ENCODE measurements at regions not wholly inside any gene's neighbourhood (a gene's known extent, or its start where the extent isn't known, plus 50 kb on each side); places are given as distances from the start of the nearest gene placed in this dataset.

DNA sequence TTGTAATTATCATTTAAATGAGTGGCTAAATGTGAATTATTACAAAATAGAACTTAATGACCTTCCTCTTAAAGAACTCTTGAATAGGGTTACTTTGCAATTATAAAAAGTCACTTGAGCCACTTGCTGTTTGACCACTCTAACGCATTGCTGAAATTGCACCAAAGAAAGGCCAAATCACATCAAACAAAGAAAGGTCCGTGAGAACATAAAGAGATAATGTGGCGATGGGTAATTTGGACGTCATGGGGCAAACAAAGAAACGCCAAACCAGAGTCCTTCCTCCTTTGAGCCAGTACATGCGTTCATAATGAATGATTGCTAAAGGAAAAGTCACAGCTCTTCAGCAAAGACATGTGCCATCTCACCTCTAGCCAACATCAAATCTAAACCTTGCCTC lies 229.8 kb upstream of the STS start:
- ChIA-PET CTCF (no interaction called here), POLR2A (interaction anchor here in 1 of 2 donors (0.7 kb wide), 1 partner anchor 32 kb away, joined by 5 read pairs; no protein-coding TSS in a partner anchor)
- Histone ChIP-seq H3K9me3 (no peaks in the 10 kb centered on the region), H3K36me3 (ENCODE audit: control insufficient read depth in 2 of 2, extremely low read depth in 1 of 2, insufficient read depth in 1 of 2, low read length in 1 of 2) (no peaks in the 10 kb centered on the region), H3K27me3 (replicated peaks in 1 of 2; ENCODE audit: control insufficient read depth in 2 of 2, extremely low read depth in 1 of 2, insufficient read depth in 2 of 2, low read length in 1 of 2) (no peaks in the 10 kb centered on the region), H3K4me3 (ENCODE audit: control insufficient read depth in 1 of 2, extremely low read depth in 1 of 2, low read length in 1 of 2) (no peak overlapping the region), H3K4me1 (ENCODE audit: control insufficient read depth in 1 of 2, extremely low read depth in 1 of 2, insufficient read depth in 2 of 2, low read length in 2 of 2) (no peaks in the 10 kb centered on the region), H3K27ac (ENCODE audit: low read length) (no peak overlapping the region)
- no peak for ATAC-seq (replicated peaks in 1 of 4)
- Mint-ChIP-seq H3K36me3 (no peaks in the 10 kb centered on the region), H3K4me1 (peaks cover 0 to 1% (median 0%) of the 10 kb centered on the region in 3 donors), H3K27ac (no peak overlapping the region), H3K4me3 (no peak overlapping the region), H3K27me3 (no peaks in the 10 kb centered on the region), H3K9me3 (no peaks in the 10 kb centered on the region)
- no CpG with 5 or more reads among the region's 6 CpGs for WGBS (ENCODE audit: insufficient coverage)
- no peak for DNase-seq

DNA sequence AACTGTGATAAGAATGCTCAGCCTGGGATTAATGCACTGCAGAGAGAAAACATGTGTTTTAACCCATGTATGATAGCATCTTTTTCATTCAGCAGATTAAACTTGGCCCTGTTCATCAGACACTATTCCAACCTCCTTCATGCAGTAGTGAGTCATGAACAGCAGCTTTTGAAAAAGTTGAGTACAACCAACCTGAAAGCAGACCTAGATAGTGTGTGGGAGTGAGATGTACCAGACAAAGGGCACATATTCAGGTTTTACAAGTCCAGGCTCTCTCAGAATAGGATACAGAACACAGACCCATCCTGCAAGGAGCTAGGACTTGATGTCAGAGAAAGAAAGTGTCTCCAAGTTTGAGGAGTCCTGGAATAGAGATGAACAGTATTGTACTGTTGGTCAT lies 237.3 kb upstream of the STS start:
- H3K4me3 Mint-ChIP-seq, result no peak overlapping the region
- Histone ChIP-seq H3K9me3 (no peaks in the 10 kb centered on the region), H3K36me3 (ENCODE audit: control insufficient read depth in 2 of 2, extremely low read depth in 1 of 2, insufficient read depth in 1 of 2, low read length in 1 of 2) (no peaks in the 10 kb centered on the region), H3K27ac (ENCODE audit: low read length) (no peak overlapping the region), H3K27me3 (replicated peaks in 1 of 2; ENCODE audit: control insufficient read depth in 2 of 2, extremely low read depth in 1 of 2, insufficient read depth in 2 of 2, low read length in 1 of 2) (no peaks in the 10 kb centered on the region), H3K4me1 (ENCODE audit: control insufficient read depth in 1 of 2, extremely low read depth in 1 of 2, insufficient read depth in 2 of 2, low read length in 2 of 2) (no peaks in the 10 kb centered on the region), H3K4me3 (ENCODE audit: control insufficient read depth in 1 of 2, extremely low read depth in 1 of 2, low read length in 1 of 2) (no peak overlapping the region)
- H3K27ac Mint-ChIP-seq, result no peak overlapping the region
- ChIA-PET POLR2A (no interaction called here), CTCF (interaction anchor here in 1 of 2 donors (0.7 kb wide), 1 partner anchor 17 kb away, joined by 3 read pairs; no protein-coding TSS in a partner anchor)
- H3K9me3 Mint-ChIP-seq, result no peaks in the 10 kb centered on the region
- no peaks in the 10 kb centered on the region for H3K27me3 Mint-ChIP-seq
- no peak for DNase-seq
- ATAC-seq (replicated peaks in 1 of 4), result no peak
- H3K36me3 Mint-ChIP-seq, result no peaks in the 10 kb centered on the region
- H3K4me1 Mint-ChIP-seq, result no peaks in the 10 kb centered on the region

DNA sequence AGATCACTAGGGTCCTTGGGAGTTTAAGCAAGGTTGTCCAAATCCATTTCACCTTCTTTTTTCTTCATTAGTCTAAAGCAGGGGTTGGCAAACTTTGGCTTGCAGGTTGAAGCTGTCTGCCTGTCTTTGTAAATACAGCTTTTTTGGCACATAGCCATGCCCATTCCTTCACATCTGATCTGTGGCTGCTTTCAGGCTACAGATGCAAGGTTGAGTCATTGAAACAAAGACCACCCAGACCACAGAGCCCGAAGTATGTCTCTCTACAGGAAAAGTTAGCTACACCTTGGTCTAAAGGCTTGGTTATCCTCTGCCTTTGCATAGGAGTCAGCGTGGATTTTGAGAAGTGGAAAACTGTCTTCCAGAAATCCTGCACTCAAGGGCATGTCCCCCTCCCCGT lies 238.1 kb upstream of the STS start:
- no CpG with 5 or more reads among the region's 3 CpGs for WGBS (ENCODE audit: insufficient coverage)
- Histone ChIP-seq H3K4me1 (ENCODE audit: control insufficient read depth in 1 of 2, extremely low read depth in 1 of 2, insufficient read depth in 2 of 2, low read length in 2 of 2) (no peaks in the 10 kb centered on the region), H3K36me3 (ENCODE audit: control insufficient read depth in 2 of 2, extremely low read depth in 1 of 2, insufficient read depth in 1 of 2, low read length in 1 of 2) (no peaks in the 10 kb centered on the region), H3K4me3 (ENCODE audit: control insufficient read depth in 1 of 2, extremely low read depth in 1 of 2, low read length in 1 of 2) (no peak overlapping the region), H3K27ac (ENCODE audit: low read length) (no peak overlapping the region), H3K9me3 (no peaks in the 10 kb centered on the region), H3K27me3 (replicated peaks in 1 of 2; ENCODE audit: control insufficient read depth in 2 of 2, extremely low read depth in 1 of 2, insufficient read depth in 2 of 2, low read length in 1 of 2) (no peaks in the 10 kb centered on the region)
- no peak for ATAC-seq (replicated peaks in 1 of 4)
- no peak for DNase-seq
- Mint-ChIP-seq H3K27me3 (no peaks in the 10 kb centered on the region), H3K27ac (no peak overlapping the region), H3K4me3 (no peak overlapping the region), H3K4me1 (no peaks in the 10 kb centered on the region), H3K9me3 (no peaks in the 10 kb centered on the region), H3K36me3 (no peaks in the 10 kb centered on the region)
- ChIA-PET POLR2A (no interaction called here), CTCF (no interaction called here)

DNA sequence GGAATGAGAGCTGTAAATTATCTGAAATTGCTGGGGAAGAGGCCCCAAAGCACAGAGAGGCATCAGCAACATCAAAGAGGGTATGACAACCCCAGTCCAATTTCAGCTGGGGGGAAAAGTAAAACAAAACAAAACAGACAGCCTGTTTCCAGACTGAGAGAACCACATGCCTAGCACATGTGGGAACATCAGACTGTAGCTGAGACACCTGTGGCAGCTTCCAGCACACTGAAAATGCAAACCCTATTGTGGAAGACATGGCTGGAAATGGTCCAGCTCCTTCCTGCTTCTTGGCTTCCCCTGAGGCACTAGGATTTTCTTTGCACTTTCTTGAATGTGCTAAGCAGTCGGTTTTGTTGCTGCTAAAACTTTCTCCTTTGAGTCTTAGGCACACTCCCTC lies 240.9 kb upstream of the STS start:
- DNase-seq (no peak), ATAC-seq (replicated peaks in 1 of 4) (no peak)
- Histone ChIP-seq H3K9me3 (no peaks in the 10 kb centered on the region), H3K27me3 (replicated peaks in 1 of 2; ENCODE audit: control insufficient read depth in 2 of 2, extremely low read depth in 1 of 2, insufficient read depth in 2 of 2, low read length in 1 of 2) (no peaks in the 10 kb centered on the region), H3K27ac (ENCODE audit: low read length) (no peak overlapping the region), H3K36me3 (ENCODE audit: control insufficient read depth in 2 of 2, extremely low read depth in 1 of 2, insufficient read depth in 1 of 2, low read length in 1 of 2) (no peaks in the 10 kb centered on the region), H3K4me3 (ENCODE audit: control insufficient read depth in 1 of 2, extremely low read depth in 1 of 2, low read length in 1 of 2) (no peak overlapping the region), H3K4me1 (ENCODE audit: control insufficient read depth in 1 of 2, extremely low read depth in 1 of 2, insufficient read depth in 2 of 2, low read length in 2 of 2) (no peaks in the 10 kb centered on the region)
- H3K9me3 Mint-ChIP-seq, result no peaks in the 10 kb centered on the region
- ChIA-PET POLR2A (no interaction called here), CTCF (no interaction called here)
- H3K36me3 Mint-ChIP-seq, result no peaks in the 10 kb centered on the region
- WGBS (ENCODE audit: insufficient coverage), result no CpG with 5 or more reads among the region's 1 CpG
- H3K27me3 Mint-ChIP-seq, result no peaks in the 10 kb centered on the region
- H3K27ac Mint-ChIP-seq, result no peak overlapping the region
- H3K4me3 Mint-ChIP-seq, result no peak overlapping the region
- no peaks in the 10 kb centered on the region for H3K4me1 Mint-ChIP-seq

DNA sequence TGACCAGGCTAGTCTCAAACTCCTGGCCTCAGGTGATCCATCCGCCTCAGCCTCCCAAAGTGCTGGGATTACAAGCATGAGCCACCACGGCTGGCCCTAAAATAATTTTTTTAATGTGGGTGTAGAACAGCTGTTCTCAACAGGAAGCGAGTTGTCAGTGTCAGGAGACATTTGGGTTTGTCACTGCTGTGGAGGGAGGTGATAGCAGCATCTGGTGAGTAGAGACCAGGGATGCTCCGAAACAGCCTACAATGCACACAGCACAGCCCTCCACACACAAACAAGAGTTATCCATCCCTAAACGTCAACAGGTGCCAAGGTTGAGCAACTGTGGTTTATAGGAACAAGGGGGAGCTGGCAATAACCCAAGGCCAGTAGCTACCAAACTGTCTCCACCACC lies 243.4 kb upstream of the STS start:
- Mint-ChIP-seq H3K4me3 (no peak overlapping the region), H3K27ac (no peak overlapping the region), H3K9me3 (no peaks in the 10 kb centered on the region), H3K36me3 (no peaks in the 10 kb centered on the region), H3K4me1 (no peaks in the 10 kb centered on the region), H3K27me3 (no peaks in the 10 kb centered on the region)
- Histone ChIP-seq H3K4me1 (ENCODE audit: control insufficient read depth in 1 of 2, extremely low read depth in 1 of 2, insufficient read depth in 2 of 2, low read length in 2 of 2) (no peaks in the 10 kb centered on the region), H3K27ac (ENCODE audit: low read length) (no peak overlapping the region), H3K36me3 (ENCODE audit: control insufficient read depth in 2 of 2, extremely low read depth in 1 of 2, insufficient read depth in 1 of 2, low read length in 1 of 2) (no peaks in the 10 kb centered on the region), H3K27me3 (replicated peaks in 1 of 2; ENCODE audit: control insufficient read depth in 2 of 2, extremely low read depth in 1 of 2, insufficient read depth in 2 of 2, low read length in 1 of 2) (no peaks in the 10 kb centered on the region), H3K4me3 (ENCODE audit: control insufficient read depth in 1 of 2, extremely low read depth in 1 of 2, low read length in 1 of 2) (no peak overlapping the region), H3K9me3 (no peaks in the 10 kb centered on the region)
- ChIA-PET POLR2A (no interaction called here), CTCF (no interaction called here)
- DNase-seq (no peak), ATAC-seq (replicated peaks in 1 of 4) (no peak)
- WGBS (ENCODE audit: insufficient coverage), result 67% methylated on average over 1 of the region's 5 CpGs

DNA sequence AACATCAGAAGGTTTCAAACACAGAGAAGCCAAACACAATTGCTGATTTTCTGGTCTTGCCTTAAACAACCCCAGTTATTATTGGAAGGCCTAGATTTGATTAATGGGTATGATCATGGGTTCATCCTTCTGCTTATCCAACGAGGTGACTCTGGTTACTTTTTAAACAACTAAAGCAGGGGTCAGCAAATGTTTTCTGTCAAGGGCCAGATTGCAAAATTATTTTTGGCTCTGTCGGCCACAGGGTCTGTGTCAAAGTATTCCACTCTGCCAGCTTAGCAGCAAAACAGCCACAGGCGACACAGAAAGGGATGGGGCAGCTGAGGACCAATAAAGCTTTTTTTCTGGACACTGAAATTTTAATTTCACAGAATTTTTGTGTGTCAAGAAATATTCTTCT lies 249.1 kb upstream of the STS start:
- Mint-ChIP-seq H3K27me3 (no peaks in the 10 kb centered on the region), H3K9me3 (peaks cover 0 to 6% (median 0%) of the 10 kb centered on the region in 3 donors), H3K4me1 (no peaks in the 10 kb centered on the region), H3K4me3 (no peak overlapping the region), H3K36me3 (peaks cover under 1% of the 10 kb centered on the region), H3K27ac (no peak overlapping the region)
- Histone ChIP-seq H3K27me3 (replicated peaks in 1 of 2; ENCODE audit: control insufficient read depth in 2 of 2, extremely low read depth in 1 of 2, insufficient read depth in 2 of 2, low read length in 1 of 2) (no peaks in the 10 kb centered on the region), H3K9me3 (no peaks in the 10 kb centered on the region), H3K27ac (ENCODE audit: low read length) (no peak overlapping the region), H3K36me3 (ENCODE audit: control insufficient read depth in 2 of 2, extremely low read depth in 1 of 2, insufficient read depth in 1 of 2, low read length in 1 of 2) (no peaks in the 10 kb centered on the region), H3K4me3 (ENCODE audit: control insufficient read depth in 1 of 2, extremely low read depth in 1 of 2, low read length in 1 of 2) (no peak overlapping the region), H3K4me1 (ENCODE audit: control insufficient read depth in 1 of 2, extremely low read depth in 1 of 2, insufficient read depth in 2 of 2, low read length in 2 of 2) (no peaks in the 10 kb centered on the region)
- WGBS (ENCODE audit: insufficient coverage), result 83% methylated on average over 1 of the region's 3 CpGs
- DNase-seq, result no peak
- ChIA-PET POLR2A (no interaction called here), CTCF (no interaction called here)
- no peak for ATAC-seq (replicated peaks in 1 of 4)

DNA sequence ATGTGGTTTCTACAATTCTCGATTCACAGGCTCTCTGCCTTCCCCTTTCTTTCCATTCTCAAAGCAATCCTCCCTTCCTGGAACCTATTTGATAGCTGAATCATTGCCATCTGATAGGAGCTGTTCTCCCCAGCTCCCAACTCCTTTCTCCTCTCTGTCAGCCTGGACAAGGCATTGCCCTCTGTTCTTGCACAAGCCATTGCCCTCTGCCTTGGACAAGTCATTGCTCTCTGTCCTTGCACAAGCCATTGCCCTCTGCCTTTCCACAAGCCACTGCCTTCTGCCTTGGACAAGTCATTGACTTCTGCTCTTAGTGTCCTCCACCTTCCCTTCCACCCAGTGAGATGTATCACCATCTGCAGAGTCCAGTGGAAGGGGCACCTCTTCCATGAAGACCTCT lies 256.1 kb upstream of the STS start:
- CTCF ChIA-PET, result no interaction called here
- no peak overlapping the region for H3K27ac Mint-ChIP-seq
- DNase-seq, result no peak

More for the DNA sequence above, 256.1 kb upstream of the STS start:
- Mint-ChIP-seq H3K27me3 (no peaks in the 10 kb centered on the region), H3K9me3 (peaks cover 6 to 8% (median 7%) of the 10 kb centered on the region in 3 donors), H3K36me3 (peaks cover 3% of the 10 kb centered on the region), H3K4me3 (no peak overlapping the region), H3K4me1 (no peaks in the 10 kb centered on the region)
- no peaks in the 10 kb centered on the region for H3K36me3 ChIP-seq (ENCODE audit: control insufficient read depth in 2 of 2, extremely low read depth in 1 of 2, insufficient read depth in 1 of 2, low read length in 1 of 2)
- H3K27ac ChIP-seq (ENCODE audit: low read length), result no peak overlapping the region
- H3K4me3 ChIP-seq (ENCODE audit: control insufficient read depth in 1 of 2, extremely low read depth in 1 of 2, low read length in 1 of 2), result no peak overlapping the region
- ATAC-seq (replicated peaks in 1 of 4), result no peak
- WGBS (ENCODE audit: insufficient coverage), result 43% methylated on average over 1 of the region's 1 CpG
- no peaks in the 10 kb centered on the region for H3K4me1 ChIP-seq (ENCODE audit: control insufficient read depth in 1 of 2, extremely low read depth in 1 of 2, insufficient read depth in 2 of 2, low read length in 2 of 2)
- no peaks in the 10 kb centered on the region for H3K9me3 ChIP-seq
- H3K27me3 ChIP-seq (replicated peaks in 1 of 2; ENCODE audit: control insufficient read depth in 2 of 2, extremely low read depth in 1 of 2, insufficient read depth in 2 of 2, low read length in 1 of 2), result no peaks in the 10 kb centered on the region
- POLR2A ChIA-PET, result no interaction called here
